ENCODE measurements at regions not wholly inside any gene's neighbourhood (a gene's known extent, or its start where the extent isn't known, plus 50 kb on each side); places are given as distances from the start of the nearest gene placed in this dataset.

GRCh38 chr7:131648491-131648890 is 92.1 kb upstream of the PODXL start:
- H3K4me1 Mint-ChIP-seq, result no peaks in the 10 kb centered on the region
- no peaks in the 10 kb centered on the region for H3K36me3 Mint-ChIP-seq
- WGBS (ENCODE audit: insufficient coverage), result 29% methylated on average over 1 of the region's 3 CpGs
- Histone ChIP-seq H3K4me3 (ENCODE audit: control insufficient read depth in 1 of 2, extremely low read depth in 1 of 2, low read length in 1 of 2) (no peak overlapping the region), H3K4me1 (ENCODE audit: control insufficient read depth in 1 of 2, extremely low read depth in 1 of 2, insufficient read depth in 2 of 2, low read length in 2 of 2) (no peaks in the 10 kb centered on the region), H3K27ac (ENCODE audit: low read length) (no peak overlapping the region), H3K36me3 (ENCODE audit: control insufficient read depth in 2 of 2, extremely low read depth in 1 of 2, insufficient read depth in 1 of 2, low read length in 1 of 2) (no peaks in the 10 kb centered on the region), H3K27me3 (replicated peaks in 1 of 2; ENCODE audit: control insufficient read depth in 2 of 2, extremely low read depth in 1 of 2, insufficient read depth in 2 of 2, low read length in 1 of 2) (peaks cover 0 to 9% of the 10 kb centered on the region in 2 experiments), H3K9me3 (no peaks in the 10 kb centered on the region)
- ChIA-PET CTCF (no interaction called here), POLR2A (no interaction called here)
- no peak overlapping the region for H3K4me3 Mint-ChIP-seq
- no peak overlapping the region for H3K27ac Mint-ChIP-seq
- H3K27me3 Mint-ChIP-seq, result peaks cover 6 to 10% of the 10 kb centered on the region in 2 donors
- DNase-seq (no peak), ATAC-seq (replicated peaks in 1 of 4) (no peak)
- H3K9me3 Mint-ChIP-seq, result no peaks in the 10 kb centered on the region

- WGBS (ENCODE audit: insufficient coverage), result 100% methylated on average over 3 of the region's 4 CpGs
- Mint-ChIP-seq H3K27me3 (peaks cover 7 to 16% of the 10 kb centered on the region in 2 donors), H3K36me3 (no peaks in the 10 kb centered on the region), H3K27ac (no peak overlapping the region), H3K4me1 (no peaks in the 10 kb centered on the region), H3K4me3 (no peak overlapping the region), H3K9me3 (no peaks in the 10 kb centered on the region)
- no peak for ATAC-seq (replicated peaks in 1 of 4)
- Histone ChIP-seq H3K4me3 (ENCODE audit: control insufficient read depth in 1 of 2, extremely low read depth in 1 of 2, low read length in 1 of 2) (no peak overlapping the region), H3K4me1 (ENCODE audit: control insufficient read depth in 1 of 2, extremely low read depth in 1 of 2, insufficient read depth in 2 of 2, low read length in 2 of 2) (no peaks in the 10 kb centered on the region), H3K9me3 (no peaks in the 10 kb centered on the region), H3K27ac (ENCODE audit: low read length) (no peak overlapping the region), H3K36me3 (ENCODE audit: control insufficient read depth in 2 of 2, extremely low read depth in 1 of 2, insufficient read depth in 1 of 2, low read length in 1 of 2) (no peaks in the 10 kb centered on the region), H3K27me3 (replicated peaks in 1 of 2; ENCODE audit: control insufficient read depth in 2 of 2, extremely low read depth in 1 of 2, insufficient read depth in 2 of 2, low read length in 1 of 2) (peaks cover 0 to 9% of the 10 kb centered on the region in 2 experiments)
- DNase-seq, result no peak
- ChIA-PET POLR2A (no interaction called here), CTCF (interaction anchor here (0.6 to 0.7 kb wide), 3 partner anchors 45 to 95 kb away, joined by 3 to 7 read pairs (median 3); no protein-coding TSS in a partner anchor)
These were observed 89.8 kb upstream of the PODXL start for GRCh38 chr7:131646203-131646602.

GRCh38 chr7:131642429-131642828 is 86.0 kb upstream of the PODXL start:
- Histone ChIP-seq H3K4me3 (ENCODE audit: control insufficient read depth in 1 of 2, extremely low read depth in 1 of 2, low read length in 1 of 2) (no peak overlapping the region), H3K27me3 (replicated peaks in 1 of 2; ENCODE audit: control insufficient read depth in 2 of 2, extremely low read depth in 1 of 2, insufficient read depth in 2 of 2, low read length in 1 of 2) (peaks cover 0 to 12% of the 10 kb centered on the region in 2 experiments), H3K9me3 (no peaks in the 10 kb centered on the region), H3K27ac (ENCODE audit: low read length) (no peak overlapping the region), H3K36me3 (ENCODE audit: control insufficient read depth in 2 of 2, extremely low read depth in 1 of 2, insufficient read depth in 1 of 2, low read length in 1 of 2) (no peaks in the 10 kb centered on the region), H3K4me1 (ENCODE audit: control insufficient read depth in 1 of 2, extremely low read depth in 1 of 2, insufficient read depth in 2 of 2, low read length in 2 of 2) (no peaks in the 10 kb centered on the region)
- Mint-ChIP-seq H3K27ac (no peak overlapping the region), H3K9me3 (no peaks in the 10 kb centered on the region), H3K4me1 (no peaks in the 10 kb centered on the region), H3K36me3 (no peaks in the 10 kb centered on the region), H3K27me3 (peaks cover 13 to 17% of the 10 kb centered on the region in 2 donors), H3K4me3 (no peak overlapping the region)
- no peak for DNase-seq
- CTCF ChIA-PET, result no interaction called here
- no peak for ATAC-seq (replicated peaks in 1 of 4)
- 48% methylated on average over 2 of the region's 3 CpGs for WGBS (ENCODE audit: insufficient coverage)
- POLR2A ChIA-PET, result no interaction called here

GRCh38 chr7:131640686-131641085 is 84.3 kb upstream of the PODXL start:
- POLR2A ChIA-PET, result no interaction called here
- DNase-seq (no peak), ATAC-seq (replicated peaks in 1 of 4) (no peak)
- peaks cover 16 to 17% of the 10 kb centered on the region in 2 donors for H3K27me3 Mint-ChIP-seq
- Histone ChIP-seq H3K36me3 (ENCODE audit: control insufficient read depth in 2 of 2, extremely low read depth in 1 of 2, insufficient read depth in 1 of 2, low read length in 1 of 2) (no peaks in the 10 kb centered on the region), H3K27ac (ENCODE audit: low read length) (no peak overlapping the region), H3K4me3 (ENCODE audit: control insufficient read depth in 1 of 2, extremely low read depth in 1 of 2, low read length in 1 of 2) (no peak overlapping the region), H3K9me3 (no peaks in the 10 kb centered on the region), H3K27me3 (replicated peaks in 1 of 2; ENCODE audit: control insufficient read depth in 2 of 2, extremely low read depth in 1 of 2, insufficient read depth in 2 of 2, low read length in 1 of 2) (peaks cover 0 to 18% of the 10 kb centered on the region in 2 experiments), H3K4me1 (ENCODE audit: control insufficient read depth in 1 of 2, extremely low read depth in 1 of 2, insufficient read depth in 2 of 2, low read length in 2 of 2) (no peaks in the 10 kb centered on the region)
- H3K4me1 Mint-ChIP-seq, result no peaks in the 10 kb centered on the region
- no peak overlapping the region for H3K27ac Mint-ChIP-seq
- H3K4me3 Mint-ChIP-seq, result no peak overlapping the region
- no peaks in the 10 kb centered on the region for H3K9me3 Mint-ChIP-seq
- CTCF ChIA-PET, result no interaction called here
- no peaks in the 10 kb centered on the region for H3K36me3 Mint-ChIP-seq
- 83% methylated on average over 2 of the region's 5 CpGs for WGBS (ENCODE audit: insufficient coverage)

- CTCF ChIA-PET, result interaction anchor here in 1 of 2 donors (0.6 kb wide), 1 partner anchor 992 kb away, joined by 3 read pairs; no protein-coding TSS in a partner anchor
These were observed 82.4 kb upstream of the PODXL start for GRCh38 chr7:131638641-131639430.

GRCh38 chr7:131637859-131638258 is 81.4 kb upstream of the PODXL start:
- H3K27ac Mint-ChIP-seq, result peak overlapping the region in 1 of 2 donors; percentile 49
- ChIA-PET CTCF (no interaction called here), POLR2A (no interaction called here)
- Histone ChIP-seq H3K27me3 (replicated peaks in 1 of 2; ENCODE audit: control insufficient read depth in 2 of 2, extremely low read depth in 1 of 2, insufficient read depth in 2 of 2, low read length in 1 of 2) (peaks cover 0 to 28% of the 10 kb centered on the region in 2 experiments), H3K27ac (ENCODE audit: low read length) (no peak overlapping the region), H3K9me3 (no peaks in the 10 kb centered on the region), H3K4me3 (ENCODE audit: control insufficient read depth in 1 of 2, extremely low read depth in 1 of 2, low read length in 1 of 2) (no peak overlapping the region), H3K36me3 (ENCODE audit: control insufficient read depth in 2 of 2, extremely low read depth in 1 of 2, insufficient read depth in 1 of 2, low read length in 1 of 2) (no peaks in the 10 kb centered on the region), H3K4me1 (ENCODE audit: control insufficient read depth in 1 of 2, extremely low read depth in 1 of 2, insufficient read depth in 2 of 2, low read length in 2 of 2) (no peaks in the 10 kb centered on the region)
- no peak overlapping the region for H3K4me3 Mint-ChIP-seq
- DNase-seq (no peak), ATAC-seq (replicated peaks in 1 of 4) (no peak)
- H3K36me3 Mint-ChIP-seq, result no peaks in the 10 kb centered on the region
- peaks cover 11 to 17% of the 10 kb centered on the region in 2 donors for H3K27me3 Mint-ChIP-seq
- no peaks in the 10 kb centered on the region for H3K9me3 Mint-ChIP-seq
- H3K4me1 Mint-ChIP-seq, result no peaks in the 10 kb centered on the region
- 91% methylated on average over 8 of the region's 8 CpGs for WGBS (ENCODE audit: insufficient coverage)

More at GRCh38 chr7:131638641-131639430, 82.4 kb upstream of the PODXL start:
- H3K4me3 Mint-ChIP-seq, result no peak overlapping the region
- H3K27me3 Mint-ChIP-seq, result peaks cover 11 to 17% of the 10 kb centered on the region in 2 donors
- Histone ChIP-seq H3K9me3 (no peaks in the 10 kb centered on the region), H3K27ac (ENCODE audit: low read length) (no peak overlapping the region), H3K27me3 (replicated peaks in 1 of 2; ENCODE audit: control insufficient read depth in 2 of 2, extremely low read depth in 1 of 2, insufficient read depth in 2 of 2, low read length in 1 of 2) (peaks cover 0 to 21% of the 10 kb centered on the region in 2 experiments), H3K4me3 (ENCODE audit: control insufficient read depth in 1 of 2, extremely low read depth in 1 of 2, low read length in 1 of 2) (no peak overlapping the region), H3K36me3 (ENCODE audit: control insufficient read depth in 2 of 2, extremely low read depth in 1 of 2, insufficient read depth in 1 of 2, low read length in 1 of 2) (no peaks in the 10 kb centered on the region), H3K4me1 (ENCODE audit: control insufficient read depth in 1 of 2, extremely low read depth in 1 of 2, insufficient read depth in 2 of 2, low read length in 2 of 2) (no peaks in the 10 kb centered on the region)
- no peaks in the 10 kb centered on the region for H3K36me3 Mint-ChIP-seq
- 79% methylated on average over 4 of the region's 10 CpGs for WGBS (ENCODE audit: insufficient coverage)
- ATAC-seq (replicated peaks in 1 of 4), result no peak
- H3K4me1 Mint-ChIP-seq, result no peaks in the 10 kb centered on the region
- POLR2A ChIA-PET, result no interaction called here
- H3K27ac Mint-ChIP-seq, result no peak overlapping the region
- no peak for DNase-seq
- H3K9me3 Mint-ChIP-seq, result no peaks in the 10 kb centered on the region
